ENCODE measurements at regions not wholly inside any gene's neighbourhood (a gene's known extent, or its start where the extent isn't known, plus 50 kb on each side); places are given as distances from the start of the nearest gene placed in this dataset.

GRCh38 chr16:13697568-13697967, 222.4 kb upstream of the ERCC4 start:
- no peak for TF ChIP-seq EZH2 (IDR thresholded peaks at IDR 0.05; ENCODE audit: borderline replicate concordance, low read depth, low read length, severe bottlenecking)
- TF ChIP-seq CTCF (IDR thresholded peaks at IDR 0.05; ENCODE audit: borderline replicate concordance, extremely low read depth, low read length, poor library complexity, severe bottlenecking), result no peak
